ENCODE measurements at regions not wholly inside any gene's neighbourhood (a gene's known extent, or its start where the extent isn't known, plus 50 kb on each side); places are given as distances from the start of the nearest gene placed in this dataset.
"Not testable (repeated sequence)": the region's sequence is repeated elsewhere in the genome, so short reads cannot be mapped to it uniquely, and the experiment has no call there.

GRCh38 chr13:43963726-43964125 lies 84.0 kb downstream of the LACC1 start:
- intact Hi-C loops (cut with DNase I; ENCODE audit: low total_unique reads), result no loop called here
- no peak overlapping the region for H3K4me3 ChIP-seq
- H3K4me1 ChIP-seq, result no peaks in the 10 kb centered on the region

GRCh38 chr13:43964698-43965458 lies 85.2 kb downstream of the LACC1 start:
- Histone ChIP-seq H3K27ac (no peak overlapping the region), H3K9me3 (no peaks in the 10 kb centered on the region), H3K4me3 (no peak overlapping the region), H3K4me1 (no peaks in the 10 kb centered on the region), H3K27me3 (no peaks in the 10 kb centered on the region), H3K36me3 (no peaks in the 10 kb centered on the region)
- DNase-seq (ENCODE audit: low spot score in 2 of 2), result no peak
- intact Hi-C loops (cut with DNase I; ENCODE audit: low total_unique reads), result no loop called here
- TF ChIP-seq CTCF (IDR thresholded peaks at IDR 0.05) (no peak), POLR2A (IDR thresholded peaks at IDR 0.05) (no peak), POLR2AphosphoS5 (IDR thresholded peaks at IDR 0.05) (no peak)

More at GRCh38 chr13:43963726-43964125, 84.0 kb downstream of the LACC1 start:
- Histone ChIP-seq H3K9me3 (no peaks in the 10 kb centered on the region), H3K27ac (no peak overlapping the region), H3K27me3 (no peaks in the 10 kb centered on the region), H3K36me3 (no peaks in the 10 kb centered on the region)
- TF ChIP-seq POLR2A (IDR thresholded peaks at IDR 0.05) (no peak), CTCF (IDR thresholded peaks at IDR 0.05) (no peak), POLR2AphosphoS5 (IDR thresholded peaks at IDR 0.05) (no peak)
- no peak for DNase-seq (ENCODE audit: low spot score in 2 of 2)

GRCh38 chr13:43965459-43965845 lies 85.7 kb downstream of the LACC1 start:
- intact Hi-C loops (cut with DNase I; ENCODE audit: low total_unique reads), result no loop called here
- H3K4me3 ChIP-seq, result no peak overlapping the region

GRCh38 chr13:43968251-43968942 lies 88.7 kb downstream of the LACC1 start:
- intact Hi-C loops (cut with DNase I; ENCODE audit: low total_unique reads); H3K27me3 ChIP-seq; DNase-seq (ENCODE audit: low spot score in 2 of 2); H3K4me3 ChIP-seq; H3K36me3 ChIP-seq; H3K4me1 ChIP-seq; H3K27ac ChIP-seq; H3K9me3 ChIP-seq: not testable (repeated sequence)

More at GRCh38 chr13:43965459-43965845, 85.7 kb downstream of the LACC1 start:
- Histone ChIP-seq H3K4me1 (no peaks in the 10 kb centered on the region), H3K27me3 (no peaks in the 10 kb centered on the region), H3K36me3 (no peaks in the 10 kb centered on the region), H3K9me3 (no peaks in the 10 kb centered on the region), H3K27ac (no peak overlapping the region)
- DNase-seq (ENCODE audit: low spot score in 2 of 2), result no peak
- TF ChIP-seq CTCF (IDR thresholded peaks at IDR 0.05) (no peak), POLR2AphosphoS5 (IDR thresholded peaks at IDR 0.05) (no peak), POLR2A (IDR thresholded peaks at IDR 0.05) (no peak)

- intact Hi-C loops (cut with DNase I; ENCODE audit: low total_unique reads); DNase-seq (ENCODE audit: low spot score in 2 of 2); H3K4me1 ChIP-seq; H3K27me3 ChIP-seq; H3K27ac ChIP-seq; H3K9me3 ChIP-seq; H3K4me3 ChIP-seq; H3K36me3 ChIP-seq: not testable (repeated sequence)
These were observed 89.4 kb downstream of the LACC1 start for GRCh38 chr13:43968943-43969690.

- H3K9me3 ChIP-seq; DNase-seq (ENCODE audit: low spot score in 2 of 2); H3K36me3 ChIP-seq; H3K4me1 ChIP-seq; intact Hi-C loops (cut with DNase I; ENCODE audit: low total_unique reads); H3K27ac ChIP-seq; H3K4me3 ChIP-seq; H3K27me3 ChIP-seq: not testable (repeated sequence)
These were observed 90.2 kb downstream of the LACC1 start for GRCh38 chr13:43969919-43970318.

- H3K36me3 ChIP-seq; H3K27ac ChIP-seq; H3K9me3 ChIP-seq; H3K4me1 ChIP-seq; DNase-seq (ENCODE audit: low spot score in 2 of 2); H3K4me3 ChIP-seq; intact Hi-C loops (cut with DNase I; ENCODE audit: low total_unique reads); H3K27me3 ChIP-seq: not testable (repeated sequence)
These were observed 91.0 kb downstream of the LACC1 start for GRCh38 chr13:43970520-43971242.

- H3K4me3 ChIP-seq; H3K4me1 ChIP-seq; intact Hi-C loops (cut with DNase I; ENCODE audit: low total_unique reads); H3K9me3 ChIP-seq; H3K36me3 ChIP-seq; H3K27me3 ChIP-seq; H3K27ac ChIP-seq; DNase-seq (ENCODE audit: low spot score in 2 of 2): not testable (repeated sequence)
These were observed 91.6 kb downstream of the LACC1 start for GRCh38 chr13:43971324-43971723.
